GM21381 (cell line): ENCODE measurements at regions not wholly inside any gene's neighbourhood (a gene's known extent, or its start where the extent isn't known, plus 50 kb on each side); places are given as distances from the start of the nearest gene placed in this dataset.

Source experiments
- ATAC-seq: cut with Tn5 transposase; IDR thresholded peaks from one replicate; pipeline ENCODE4 v1.9.1; 2021; ENCODE audit warnings: mild to moderate bottlenecking, moderate library complexity; ENCODE audit not compliant: unreplicated experiment

- ATAC-seq, result no peak
Observed at GRCh38 chr10:55048830-55049498, 247.9 kb upstream of the PCDH15 start.

DNA sequence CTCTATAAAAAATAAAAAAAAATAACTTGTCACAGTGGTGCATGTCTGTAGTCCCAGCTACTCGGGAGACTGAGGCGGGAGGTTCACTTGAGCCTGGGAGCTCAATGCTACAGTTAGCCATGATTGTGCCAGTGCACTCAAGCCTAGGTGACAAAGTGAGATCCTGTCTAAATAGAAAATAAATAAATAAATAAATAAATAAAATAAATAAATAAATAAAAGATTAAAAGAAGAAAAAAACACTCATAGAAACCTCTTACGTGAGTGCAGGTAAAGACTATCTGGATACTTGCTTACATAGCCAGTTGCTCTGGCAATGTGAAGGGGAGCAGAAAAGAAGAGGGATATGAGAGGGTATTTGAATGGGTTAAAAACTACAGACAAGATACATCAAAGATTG is 242.5 kb upstream of the PCDH15 start:
- no peak for ATAC-seq

DNA sequence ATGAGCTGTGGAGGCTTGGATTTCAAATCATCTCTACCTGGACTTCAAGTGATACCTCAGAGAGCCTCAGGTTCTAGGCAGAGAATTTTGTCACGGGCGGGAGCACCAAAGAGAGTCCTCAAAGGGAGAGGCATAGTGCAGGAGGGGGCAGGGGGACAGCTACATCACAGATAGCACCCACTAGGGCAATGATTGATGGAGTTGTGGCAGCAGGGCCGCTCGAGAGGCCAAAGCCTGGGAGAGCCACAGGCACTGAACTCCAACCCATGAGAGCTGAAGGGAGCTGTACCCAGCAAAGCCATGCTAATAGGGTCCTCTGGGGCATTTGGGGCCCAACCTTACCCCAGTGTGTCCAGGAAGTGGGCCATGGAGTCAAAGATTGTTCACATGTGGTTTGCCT is 232.0 kb upstream of the PCDH15 start:
- ATAC-seq, result no peak

GRCh38 chr10:55024713-55025112 is 223.7 kb upstream of the PCDH15 start:
- ATAC-seq, result no peak

GRCh38 chr10:55019439-55019838 is 218.4 kb upstream of the PCDH15 start:
- ATAC-seq, result no peak

GRCh38 chr10:55013318-55013717 is 212.3 kb upstream of the PCDH15 start:
- ATAC-seq, result no peak

DNA sequence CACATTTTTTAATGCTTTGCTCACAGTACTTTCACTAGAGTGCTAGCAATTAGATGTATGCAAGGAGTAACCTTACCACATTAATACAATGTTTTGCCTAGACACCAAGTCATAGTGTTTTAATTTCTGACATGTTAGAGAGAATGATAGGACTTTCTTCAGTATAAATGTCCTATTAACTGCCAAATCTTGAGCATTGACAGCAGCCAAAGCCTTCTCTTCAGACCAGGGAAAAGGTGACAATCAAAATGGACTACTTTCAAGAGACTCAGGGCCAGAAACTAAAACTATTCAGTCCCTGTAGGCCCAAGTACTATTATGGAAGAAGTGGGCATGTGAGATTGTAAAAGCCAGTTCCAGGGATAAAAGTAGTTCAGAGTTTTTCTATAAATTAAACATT is 201.4 kb upstream of the PCDH15 start:
- no peak for ATAC-seq

DNA sequence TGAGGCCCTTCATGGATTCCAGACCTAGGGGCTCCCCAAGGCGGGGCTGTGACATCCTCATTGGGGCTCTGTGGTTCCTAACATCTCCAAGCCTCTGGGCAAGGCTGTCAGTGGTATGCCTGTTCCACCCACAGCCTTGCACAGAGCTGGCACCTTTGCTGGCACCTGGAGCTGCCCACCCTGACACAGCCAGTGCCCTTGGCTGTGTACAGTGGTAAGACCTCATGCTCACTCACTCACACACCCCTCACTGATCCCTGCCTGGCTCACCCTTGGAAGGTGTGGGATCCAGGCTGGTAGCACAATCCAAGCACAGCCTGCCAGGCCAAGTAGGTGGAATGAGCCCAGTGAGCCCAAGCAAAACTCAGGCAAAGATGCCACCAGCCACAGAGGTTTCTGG is 200.4 kb upstream of the PCDH15 start:
- ATAC-seq, result no peak

GRCh38 chr10:54993148-54993547 is 192.1 kb upstream of the PCDH15 start:
- no peak for ATAC-seq

DNA sequence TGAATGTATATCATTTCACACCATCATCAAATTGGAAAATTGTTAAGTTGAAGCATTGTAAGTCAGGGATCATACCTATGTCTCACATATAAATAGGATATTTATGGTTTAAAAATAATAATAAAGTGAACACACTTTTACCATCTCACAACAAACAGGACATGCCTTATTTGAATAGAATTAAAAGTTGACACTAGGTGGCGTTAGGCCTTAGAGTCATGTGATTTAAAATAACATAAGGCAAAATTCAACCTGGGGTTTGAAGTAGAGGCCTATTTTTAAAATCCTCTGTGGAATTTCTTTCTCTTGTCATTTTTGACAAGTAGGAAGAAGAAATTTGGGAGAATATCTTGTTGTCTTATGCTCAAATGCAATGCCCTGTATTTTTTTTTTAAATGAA is 184.7 kb upstream of the PCDH15 start:
- ATAC-seq, result no peak

- no peak for ATAC-seq
Observed at GRCh38 chr10:54983255-54983654, 182.2 kb upstream of the PCDH15 start.

- ATAC-seq, result no peak
Observed at GRCh38 chr10:54962134-54962900, 161.3 kb upstream of the PCDH15 start.

- no peak for ATAC-seq
Observed at GRCh38 chr10:54961040-54961439, 160.0 kb upstream of the PCDH15 start.

- ATAC-seq, result no peak
Observed at GRCh38 chr10:54958844-54959243, 157.8 kb upstream of the PCDH15 start.

- ATAC-seq, result no peak
Observed at GRCh38 chr10:54947605-54948004, 146.6 kb upstream of the PCDH15 start.

- ATAC-seq, result no peak
Observed at GRCh38 chr10:54940418-54940817, 139.4 kb upstream of the PCDH15 start.

DNA sequence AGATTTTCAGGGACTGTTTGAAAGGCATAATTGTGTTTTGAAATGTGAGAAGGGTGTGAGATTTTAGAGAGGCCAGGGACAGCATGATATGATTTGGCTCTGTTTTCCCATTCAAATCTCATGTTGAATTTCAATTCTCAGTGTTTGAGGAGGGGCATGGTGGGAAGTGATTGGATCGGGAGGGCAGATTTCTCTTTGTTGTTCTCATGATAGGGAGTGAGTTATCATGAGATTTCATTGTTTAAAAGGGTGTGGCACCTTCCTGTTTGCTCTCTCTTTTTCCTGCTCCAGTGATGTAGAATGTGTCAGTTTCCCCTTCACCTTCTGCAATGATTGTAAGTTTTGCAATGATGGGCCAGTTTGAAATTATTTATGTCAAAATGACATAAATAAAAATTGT is 113.0 kb upstream of the PCDH15 start:
- no peak for ATAC-seq

- ATAC-seq, result no peak
Observed at GRCh38 chr10:54909165-54909564, 108.1 kb upstream of the PCDH15 start.

- ATAC-seq, result no peak
Observed at GRCh38 chr10:54908019-54908418, 107.0 kb upstream of the PCDH15 start.

- ATAC-seq, result no peak
Observed at GRCh38 chr10:54906940-54907339, 105.9 kb upstream of the PCDH15 start.

GRCh38 chr10:54905578-54906192 is 104.7 kb upstream of the PCDH15 start:
- no peak for ATAC-seq

DNA sequence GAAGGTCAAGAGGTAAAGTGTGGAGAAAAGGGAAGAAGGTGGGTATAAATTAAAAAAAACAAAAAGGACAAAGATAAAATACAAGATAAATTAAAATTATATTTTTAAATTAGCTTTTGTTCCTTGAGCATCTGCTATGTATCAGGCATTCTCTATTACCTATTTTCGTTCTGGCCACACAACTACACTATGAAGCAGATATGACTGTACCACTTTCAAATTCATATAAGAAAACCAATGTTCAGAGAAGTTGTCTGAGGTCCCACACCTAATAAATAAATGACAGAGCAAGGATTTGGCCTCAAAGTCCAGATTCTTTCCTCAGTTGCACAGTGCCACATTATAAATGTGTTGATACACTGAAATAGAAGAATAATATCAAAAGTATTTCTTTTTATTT is 103.8 kb upstream of the PCDH15 start:
- ATAC-seq, result no peak
